T-helper 9 cell (primary cell): ENCODE measurements at regions not wholly inside any gene's neighbourhood (a gene's known extent, or its start where the extent isn't known, plus 50 kb on each side); places are given as distances from the start of the nearest gene placed in this dataset.
"Not testable (repeated sequence)": the region's sequence is repeated elsewhere in the genome, so short reads cannot be mapped to it uniquely, and the experiment has no call there.

Experiments used
- DNase-seq: peaks from one replicate; pipeline ENCODE4 v3.0.0-alpha.2; 2020

GRCh38 chr1:222060210-222060916 is 318.5 kb upstream of the DUSP10 start:
- no peak for DNase-seq

- no peak for DNase-seq
Measured at GRCh38 chr1:222058249-222058648, 316.4 kb upstream of the DUSP10 start.

GRCh38 chr1:222057162-222057561 is 315.3 kb upstream of the DUSP10 start:
- no peak for DNase-seq

GRCh38 chr1:222054416-222054815 is 312.5 kb upstream of the DUSP10 start:
- DNase-seq: no peak

GRCh38 chr1:222053790-222054294 is 312.0 kb upstream of the DUSP10 start:
- no peak for DNase-seq

- not testable (repeated sequence) for DNase-seq
Measured at GRCh38 chr1:222051311-222051710, 309.4 kb upstream of the DUSP10 start.

- not testable (repeated sequence) for DNase-seq
Measured at GRCh38 chr1:222049661-222050060, 307.8 kb upstream of the DUSP10 start.

- DNase-seq: no peak
Measured at GRCh38 chr1:222049176-222049575, 307.3 kb upstream of the DUSP10 start.

- DNase-seq: no peak
Measured at GRCh38 chr1:222048094-222048595, 306.3 kb upstream of the DUSP10 start.

- DNase-seq: no peak
Measured at GRCh38 chr1:222047366-222047765, 305.5 kb upstream of the DUSP10 start.

- DNase-seq: no peak
Measured at GRCh38 chr1:222046684-222047263, 304.9 kb upstream of the DUSP10 start.

- no peak for DNase-seq
Measured at GRCh38 chr1:222045786-222046185, 303.9 kb upstream of the DUSP10 start.

- DNase-seq: no peak
Measured at GRCh38 chr1:222045236-222045635, 303.3 kb upstream of the DUSP10 start.

GRCh38 chr1:222043444-222044292 is 301.8 kb upstream of the DUSP10 start:
- no peak for DNase-seq

- no peak for DNase-seq
Measured at GRCh38 chr1:222042120-222042519, 300.2 kb upstream of the DUSP10 start.

GRCh38 chr1:222040955-222041354 is 299.1 kb upstream of the DUSP10 start:
- DNase-seq: no peak

- no peak for DNase-seq
Measured at GRCh38 chr1:222040121-222040805, 298.4 kb upstream of the DUSP10 start.

GRCh38 chr1:222038971-222039370 is 297.1 kb upstream of the DUSP10 start:
- DNase-seq: no peak

- DNase-seq: no peak
Measured at GRCh38 chr1:222037720-222038119, 295.8 kb upstream of the DUSP10 start.

GRCh38 chr1:222034790-222035189 is 292.9 kb upstream of the DUSP10 start:
- DNase-seq: no peak

- DNase-seq: no peak
Measured at GRCh38 chr1:222033450-222033849, 291.6 kb upstream of the DUSP10 start.

- no peak for DNase-seq
Measured at GRCh38 chr1:222031318-222031717, 289.4 kb upstream of the DUSP10 start.

- DNase-seq: no peak
Measured at GRCh38 chr1:222028676-222029075, 286.8 kb upstream of the DUSP10 start.
